Activated effector memory CD4-positive, alpha-beta T cell treated with anti-CD3 and anti-CD28 coated beads, Interleukin-2, amount 50 U/mL, for 16 hours (primary cell): ENCODE measurements at regions not wholly inside any gene's neighbourhood (a gene's known extent, or its start where the extent isn't known, plus 50 kb on each side); places are given as distances from the start of the nearest gene placed in this dataset.
"Not testable (repeated sequence)": the region's sequence is repeated elsewhere in the genome, so short reads cannot be mapped to it uniquely, and the experiment has no call there.

ENCODE experiments used
- DNase-seq: peaks from one replicate; pipeline ENCODE4 v3.0.0-alpha.2; 2020

GRCh38 chr5:110257971-110258370 is 468.5 kb downstream of the TMEM232 start:
- DNase-seq: no peak

- DNase-seq: no peak
These were observed 467.8 kb downstream of the TMEM232 start for GRCh38 chr5:110258460-110259216.

- DNase-seq: no peak
These were observed 463.7 kb downstream of the TMEM232 start for GRCh38 chr5:110262749-110263148.

GRCh38 chr5:110264661-110265060 is 461.8 kb downstream of the TMEM232 start:
- no peak for DNase-seq

GRCh38 chr5:110265162-110265561 is 461.3 kb downstream of the TMEM232 start:
- no peak for DNase-seq

- no peak for DNase-seq
These were observed 458.8 kb downstream of the TMEM232 start for GRCh38 chr5:110267714-110268113.

GRCh38 chr5:110268283-110268682 is 458.2 kb downstream of the TMEM232 start:
- DNase-seq: no peak

- no peak for DNase-seq
These were observed 457.5 kb downstream of the TMEM232 start for GRCh38 chr5:110268985-110269384.

GRCh38 chr5:110269478-110270142 is 456.9 kb downstream of the TMEM232 start:
- no peak for DNase-seq

GRCh38 chr5:110275878-110276277 is 450.6 kb downstream of the TMEM232 start:
- DNase-seq: no peak

- DNase-seq: not testable (repeated sequence)
These were observed 448.0 kb downstream of the TMEM232 start for GRCh38 chr5:110278449-110278848.

GRCh38 chr5:110284121-110284520 is 442.4 kb downstream of the TMEM232 start:
- DNase-seq: not testable (repeated sequence)

- no peak for DNase-seq
These were observed 437.5 kb downstream of the TMEM232 start for GRCh38 chr5:110288766-110289511.

GRCh38 chr5:110289512-110289810 is 437.0 kb downstream of the TMEM232 start:
- no peak for DNase-seq

- no peak for DNase-seq
These were observed 435.9 kb downstream of the TMEM232 start for GRCh38 chr5:110290542-110290941.

- no peak for DNase-seq
These were observed 432.2 kb downstream of the TMEM232 start for GRCh38 chr5:110294281-110294680.

- DNase-seq: no peak
These were observed 429.3 kb downstream of the TMEM232 start for GRCh38 chr5:110297152-110297670.

- no peak for DNase-seq
These were observed 422.3 kb downstream of the TMEM232 start for GRCh38 chr5:110304176-110304575.

- no peak for DNase-seq
These were observed 419.8 kb downstream of the TMEM232 start for GRCh38 chr5:110306650-110307049.

GRCh38 chr5:110309222-110309621 is 417.2 kb downstream of the TMEM232 start:
- no peak for DNase-seq

- not testable (repeated sequence) for DNase-seq
These were observed 409.9 kb downstream of the TMEM232 start for GRCh38 chr5:110316566-110316965.

- no peak for DNase-seq
These were observed 405.4 kb downstream of the TMEM232 start for GRCh38 chr5:110321117-110321516.

- DNase-seq: no peak
These were observed 403.1 kb downstream of the TMEM232 start for GRCh38 chr5:110323357-110323756.

GRCh38 chr5:110323832-110324231 is 402.6 kb downstream of the TMEM232 start:
- no peak for DNase-seq
